ENCODE measurements at regions not wholly inside any gene's neighbourhood (a gene's known extent, or its start where the extent isn't known, plus 50 kb on each side); places are given as distances from the start of the nearest gene placed in this dataset.

- H3K4me1 ChIP-seq, result peaks cover 11% of the 10 kb centered on the region
- peak; percentile 46 to 66 (median 50) for ATAC-seq
- no peaks in the 10 kb centered on the region for H3K36me3 ChIP-seq (ENCODE audit: insufficient read depth in 1 of 2, low read depth in 1 of 2)
- DNase-seq, result no peak
- no peak for TF ChIP-seq CTCF (IDR thresholded peaks at IDR 0.05)
- no peaks in the 10 kb centered on the region for H3K9me3 ChIP-seq
- no peak overlapping the region for H3K27ac ChIP-seq
- 60 to 66% (median 61%) methylated on average over 5 of the region's 5 CpGs for WGBS, 3 donors
- intact Hi-C loops (cut with DNase I), result loop anchor here in 1 of 2 donors (5.0 kb wide), 1 partner anchor 181 kb away; no protein-coding TSS in a partner anchor
- no peak overlapping the region for H3K4me3 ChIP-seq
- no peaks in the 10 kb centered on the region for H3K27me3 ChIP-seq (ENCODE audit: insufficient read depth in 3 of 3, low read length in 2 of 3)
Measured at GRCh38 chr3:64908251-64908685, 220.5 kb upstream of the ADAMTS9 start.

DNA sequence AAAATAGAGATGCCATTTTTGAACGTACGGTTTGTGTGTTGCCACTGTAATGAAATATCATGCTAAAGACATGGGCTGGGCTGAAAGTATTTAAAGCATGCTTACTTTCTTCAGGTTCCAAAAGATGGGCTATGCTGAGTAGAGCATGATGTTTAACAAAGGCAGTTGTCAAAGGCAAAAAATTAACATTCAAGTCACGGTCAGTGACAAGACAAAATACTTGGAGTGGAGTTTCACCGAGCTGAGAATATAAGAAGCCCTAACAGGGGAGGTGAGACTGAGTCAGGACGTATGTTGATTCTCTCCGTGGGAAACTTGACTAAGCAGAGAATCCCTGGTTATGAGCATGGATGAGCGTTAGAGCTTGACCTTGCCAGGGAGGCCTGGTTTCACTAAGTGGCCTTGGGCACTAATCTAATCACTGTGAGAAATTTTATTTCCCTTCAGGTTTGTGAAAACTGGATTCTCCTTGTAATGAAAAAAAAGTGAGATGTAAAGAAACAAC lies 218.2 kb upstream of the ADAMTS9 start:
- H3K27me3 ChIP-seq (ENCODE audit: insufficient read depth in 3 of 3, low read length in 2 of 3), result no peaks in the 10 kb centered on the region
- TF ChIP-seq CTCF (IDR thresholded peaks at IDR 0.05), result no peak
- H3K9me3 ChIP-seq, result no peaks in the 10 kb centered on the region
- intact Hi-C loops (cut with DNase I), result loop anchor here in 1 of 2 donors (5.0 kb wide), 1 partner anchor 179 kb away; no protein-coding TSS in a partner anchor
- ATAC-seq (no peak), DNase-seq (no peak)
- no peaks in the 10 kb centered on the region for H3K36me3 ChIP-seq (ENCODE audit: insufficient read depth in 1 of 2, low read depth in 1 of 2)
- no peak overlapping the region for H3K27ac ChIP-seq
- H3K4me3 ChIP-seq, result no peak overlapping the region
- H3K4me1 ChIP-seq, result peaks cover 26% of the 10 kb centered on the region
- 49 to 70% (median 60%) methylated on average over 7 of the region's 7 CpGs for WGBS, 3 donors

DNA sequence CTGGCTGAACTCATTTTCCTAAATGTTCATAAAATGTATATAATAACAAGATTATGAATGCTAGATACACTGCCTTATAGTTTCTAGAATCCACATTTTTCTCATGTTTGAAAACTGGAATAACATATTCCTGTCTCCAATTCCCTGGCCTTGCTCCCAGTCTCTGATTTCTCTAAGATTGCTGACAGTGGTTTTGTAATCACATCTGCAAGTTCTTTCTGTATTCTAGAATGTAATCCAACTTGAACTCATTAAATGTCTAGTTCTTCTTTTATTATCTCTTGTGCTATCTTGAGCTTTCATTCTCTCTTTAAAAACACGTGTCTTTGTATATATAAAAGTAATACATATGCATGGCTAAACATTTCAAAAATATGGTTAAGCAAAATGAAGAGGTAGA lies 215.2 kb upstream of the ADAMTS9 start:
- no peaks in the 10 kb centered on the region for H3K9me3 ChIP-seq
- ATAC-seq (no peak), DNase-seq (no peak)
- 14 to 29% (median 15%) methylated on average over 1 of the region's 1 CpG for WGBS, 3 donors
- peaks cover 27% of the 10 kb centered on the region for H3K4me1 ChIP-seq
- intact Hi-C loops (cut with DNase I), result loop anchor here in 1 of 2 donors (5.0 kb wide), 1 partner anchor 39 kb away; no protein-coding TSS in a partner anchor
- H3K27me3 ChIP-seq (ENCODE audit: insufficient read depth in 3 of 3, low read length in 2 of 3), result no peaks in the 10 kb centered on the region
- no peak for TF ChIP-seq CTCF (IDR thresholded peaks at IDR 0.05)
- no peak overlapping the region for H3K4me3 ChIP-seq
- no peaks in the 10 kb centered on the region for H3K36me3 ChIP-seq (ENCODE audit: insufficient read depth in 1 of 2, low read depth in 1 of 2)
- H3K27ac ChIP-seq, result no peak overlapping the region

DNA sequence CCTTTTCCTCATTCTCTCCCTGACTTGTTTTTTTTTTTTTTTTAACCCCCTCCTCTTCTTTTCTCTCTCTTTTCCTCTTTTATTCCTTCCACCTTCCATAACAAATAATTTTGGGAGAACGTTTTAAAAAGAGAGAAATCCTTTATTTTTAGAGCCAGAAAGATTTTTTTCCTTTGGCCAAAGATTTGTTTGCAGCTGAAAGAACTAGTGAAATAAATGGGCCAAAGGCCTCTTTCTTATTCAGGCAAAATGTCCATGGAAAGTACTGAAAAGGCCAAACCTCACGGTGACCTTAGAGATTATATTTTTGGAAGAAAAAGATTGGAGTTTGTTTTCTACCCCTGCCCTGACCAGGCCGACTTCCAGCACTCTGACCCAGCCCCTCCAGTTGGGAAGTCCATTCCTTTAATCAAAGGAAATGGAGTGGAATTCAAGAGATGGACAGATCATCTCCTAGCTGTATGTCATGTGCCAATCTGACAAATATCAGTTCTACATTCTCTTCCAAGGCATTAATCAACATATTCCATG lies 214.3 kb upstream of the ADAMTS9 start:
- DNase-seq (no peak), ATAC-seq (no peak)
- intact Hi-C loops (cut with DNase I), result loop anchor here in 1 of 2 donors (5.0 kb wide), 1 partner anchor 40 kb away; no protein-coding TSS in a partner anchor
- no peaks in the 10 kb centered on the region for H3K9me3 ChIP-seq
- no peak overlapping the region for H3K4me3 ChIP-seq
- 32 to 38% (median 34%) methylated on average over 3 of the region's 3 CpGs for WGBS, 3 donors
- H3K36me3 ChIP-seq (ENCODE audit: insufficient read depth in 1 of 2, low read depth in 1 of 2), result no peaks in the 10 kb centered on the region
- peak overlapping the region; percentile 38 for H3K27ac ChIP-seq
- H3K27me3 ChIP-seq (ENCODE audit: insufficient read depth in 3 of 3, low read length in 2 of 3), result no peaks in the 10 kb centered on the region
- no peak for TF ChIP-seq CTCF (IDR thresholded peaks at IDR 0.05)
- peaks cover 27% of the 10 kb centered on the region for H3K4me1 ChIP-seq
